GM12878 (cell line): ENCODE measurements at regions not wholly inside any gene's neighbourhood (a gene's known extent, or its start where the extent isn't known, plus 50 kb on each side); places are given as distances from the start of the nearest gene placed in this dataset.

Experiments
- ATAC-seq: fragments of 200-7000 bp; cut with Tn5 transposase; 3 replicates; pipeline ENCODE4 v1.9.1; 2020; ENCODE audit warnings: mild to moderate bottlenecking, moderate library complexity
- BruUV-seq: library from RNA; stranded (reverse); fragments of 400-500 nt; replicated peaks from 2 replicates; lab custom pipeline; 2021; lab: Mats Ljungman, UMichigan
- CTCF ChIA-PET: fragments of 300-600 bp; sonication (Branson Sonifier 250); formaldehyde crosslinking; extraction: SDS; loops from one replicate; lab custom pipeline; 2021; ENCODE audit warnings: inconsistent platforms; lab: Yijun Ruan, JAX
- POLR2A ChIA-PET: fragments of 350-600 bp; formaldehyde crosslinking; extraction: SDS; loops from one replicate; lab custom pipeline; 2021; ENCODE audit warnings: inconsistent platforms; lab: Charles Lee
- RAD21 ChIA-PET: fragments of 300-600 bp; sonication (Branson Sonifier 250); formaldehyde crosslinking; loops from one replicate; lab custom pipeline; 2023; ENCODE audit warnings: antibody characterized with exemption; ENCODE audit not compliant: unreplicated experiment; lab: Charles Lee
- SMC1A ChIA-PET: fragments of 300-600 bp; sonication (Branson Sonifier 250); formaldehyde crosslinking; loops from one replicate; lab custom pipeline; 2023; ENCODE audit not compliant: unreplicated experiment, uncharacterized antibody; lab: Charles Lee
- DNase-seq: peaks from one replicate; pipeline ENCODE4 v3.0.0-alpha.2; 2011; ENCODE audit warnings: low read depth, low spot score
- FAIRE-seq: peaks from 3 replicates; lab custom pipeline; 2011; peaks lifted over from hg19 to GRCh38; lab: Jason Lieb, UNC
- H2AFZ ChIP-seq: 2 replicates; pipeline ENCODE4 v1.6.0; 2011; ENCODE audit warnings: low read depth, low read length, control low read depth; ENCODE audit not compliant: control insufficient read depth
- H3K27ac ChIP-seq: 2 replicates; pipeline ENCODE4 v1.5.1; 2011; ENCODE audit warnings: control low read depth; ENCODE audit not compliant: control insufficient read depth, insufficient read depth
- H3K27me3 ChIP-seq, 2 experiments: replicated peaks in 1 of 2; 2 replicates each; pipeline versions ENCODE4 v1.6.0 to v1.6.1; 2011; ENCODE audit warnings: low read length in 1 of 2; ENCODE audit not compliant: control insufficient read depth in 2 of 2, insufficient read depth in 2 of 2
- H3K36me3 ChIP-seq, 2 experiments: 2 replicates each; pipeline ENCODE4 v1.5.1; 2011; ENCODE audit warnings: low read length in 1 of 2; ENCODE audit not compliant: control insufficient read depth in 2 of 2, insufficient read depth in 2 of 2
- H3K4me1 ChIP-seq: 2 replicates; pipeline ENCODE4 v1.6.1; 2011; ENCODE audit warnings: mild to moderate bottlenecking, low read length, moderate library complexity, mixed read lengths; ENCODE audit not compliant: control insufficient read depth, insufficient read depth
- H3K4me2 ChIP-seq: 2 replicates; pipeline ENCODE4 v1.6.0; 2011; ENCODE audit warnings: control low read depth; ENCODE audit not compliant: control insufficient read depth, insufficient read depth
- H3K4me3 ChIP-seq: fragments of 200-600 bp; sonication (generic); 2 replicates; pipeline ENCODE4 v1.5.1; 2016
- H3K79me2 ChIP-seq: 2 replicates; pipeline ENCODE4 v1.6.0; 2011; ENCODE audit warnings: low read length; ENCODE audit not compliant: control insufficient read depth, insufficient read depth
- H3K9ac ChIP-seq: 2 replicates; pipeline ENCODE4 v1.8.0; 2011; ENCODE audit warnings: low read length, control low read depth, mixed read lengths; ENCODE audit not compliant: control insufficient read depth, insufficient read depth
- H3K9me3 ChIP-seq: replicated peaks from 3 replicates; pipeline ENCODE4 v1.5.1; 2011; ENCODE audit warnings: mild to moderate bottlenecking, low read length; ENCODE audit not compliant: control insufficient read depth, insufficient read depth
- H4K20me1 ChIP-seq: 2 replicates; pipeline ENCODE4 v1.6.0; 2011; ENCODE audit not compliant: control insufficient read depth, insufficient read depth
- BCLAF1 ChIP-seq: fragments of 450-650 bp; IDR thresholded peaks from 2 replicates; pipeline ENCODE4 v1.6.1; 2017; ENCODE audit warnings: antibody characterized with exemption, mild to moderate bottlenecking, moderate library complexity
- ESRRA ChIP-seq: IDR thresholded peaks from 2 replicates; pipeline ENCODE4 v1.6.1; 2012; ENCODE audit warnings: mild to moderate bottlenecking, low read length, improper control_type of control experiment
- JUNB ChIP-seq: IDR thresholded peaks from 2 replicates; pipeline ENCODE4 v1.6.1; 2016; ENCODE audit warnings: antibody characterized with exemption, mild to moderate bottlenecking
- MLLT1 ChIP-seq: fragments of 450-650 bp; IDR thresholded peaks from 2 replicates; pipeline ENCODE4 v1.6.1; 2016; ENCODE audit warnings: mild to moderate bottlenecking
- MYC ChIP-seq: IDR thresholded peaks from 2 replicates; pipeline ENCODE4 v1.6.1; 2011; ENCODE audit warnings: mild to moderate bottlenecking, low read length, moderate library complexity, inconsistent platforms; ENCODE audit not compliant: insufficient read depth, insufficient replicate concordance, insufficient read length, severe bottlenecking
- SIN3A ChIP-seq: IDR thresholded peaks from 2 replicates; pipeline ENCODE4 v1.6.1; 2012; ENCODE audit warnings: low read depth, low read length, improper control_type of control experiment
- SIX5 ChIP-seq: IDR thresholded peaks from 2 replicates; pipeline ENCODE4 v1.6.1; 2011; ENCODE audit warnings: mild to moderate bottlenecking, low read depth, low read length, moderate library complexity; ENCODE audit not compliant: severe bottlenecking
- SMARCA5 ChIP-seq: fragments of 450-650 bp; IDR thresholded peaks from 2 replicates; pipeline ENCODE4 v1.6.1; 2017; ENCODE audit warnings: mild to moderate bottlenecking
- STAT1 ChIP-seq: fragments of 450-650 bp; conservative IDR thresholded peaks from 2 replicates; pipeline ENCODE4 v1.6.1; 2014; ENCODE audit warnings: antibody characterized with exemption, mild to moderate bottlenecking
- SUZ12 ChIP-seq: fragments of 200-600 bp; sonication (generic); IDR thresholded peaks from one replicate; pipeline ENCODE4 v1.6.1; 2018; ENCODE audit warnings: antibody characterized with exemption, mild to moderate bottlenecking; ENCODE audit not compliant: unreplicated experiment
- TCF3 ChIP-seq: IDR thresholded peaks from 2 replicates; pipeline ENCODE4 v1.6.1; 2012; ENCODE audit warnings: low read depth, mild to moderate bottlenecking, low read length, borderline replicate concordance; ENCODE audit not compliant: insufficient read depth
- ZNF207 ChIP-seq: fragments of 450-650 bp; IDR thresholded peaks from 2 replicates; pipeline ENCODE4 v1.6.1; 2014; ENCODE audit warnings: antibody characterized with exemption, mild to moderate bottlenecking, borderline replicate concordance
- ZZZ3 ChIP-seq: IDR thresholded peaks from 2 replicates; pipeline ENCODE4 v1.6.1; 2011; ENCODE audit warnings: low read depth; ENCODE audit not compliant: control insufficient read depth, insufficient read length
- WGBS: methylation state at CpG from one replicate; pipeline ENCODE4 v1.1.6; 2016; ENCODE audit warnings: low lambda C conversion rate; ENCODE audit not compliant: insufficient replicate concordance, insufficient coverage; ENCODE audit errors: missing lambda C conversion rate; 5-methylcytosine and 5-hydroxymethylcytosine counted together
- in situ Hi-C: fragments of 300-500 bp; cut with MboI; formaldehyde crosslinking; loops from 9 replicates; pipeline ENCODE4 v1.14.3; 2018; ENCODE audit warnings: mixed read lengths
- intact Hi-C: fragments of 100-400 bp; cut with micrococcal nuclease; formaldehyde crosslinking; loops from one replicate; pipeline ENCODE4 v1.14.2; 2022; ENCODE audit not compliant: unreplicated experiment
- TF ChIP-seq, protein P1 (sequence below): fragments of 450-650 bp; conservative IDR thresholded peaks from 2 replicates; pipeline ENCODE4 v1.6.1; 2017; ENCODE audit warnings: mild to moderate bottlenecking, moderate library complexity

DNA sequence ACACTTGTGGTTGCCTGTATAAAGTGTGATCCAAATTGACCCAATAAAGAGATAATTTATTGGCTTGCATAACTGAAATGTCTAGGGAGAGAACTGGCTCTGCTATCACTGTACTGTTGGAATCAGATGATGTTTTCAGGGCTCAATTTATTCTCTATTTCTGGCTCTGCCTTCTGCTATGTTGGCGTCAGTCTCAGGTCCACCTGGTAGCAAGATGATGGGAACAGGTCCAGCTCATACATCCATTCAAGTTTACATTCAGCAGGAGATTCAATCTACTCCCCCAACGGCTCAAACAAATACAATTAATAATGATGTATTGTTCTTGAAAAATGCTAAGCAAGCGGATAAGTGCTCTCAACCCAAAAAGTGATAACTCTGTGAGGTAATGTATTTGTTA is 297.7 kb upstream of the SYT4 start:
- H3K79me2 ChIP-seq, result no peaks in the 10 kb centered on the region
- ATAC-seq (no peak), FAIRE-seq (no peak), DNase-seq (no peak)
- no peaks in the 10 kb centered on the region for H3K27me3 ChIP-seq
- no peak overlapping the region for H3K27ac ChIP-seq
- no peak overlapping the region for H3K9ac ChIP-seq
- intact Hi-C loops, result loop anchor here (10.0 kb wide), 1 partner anchor 1260 kb away; no protein-coding TSS in a partner anchor
- no peaks in the 10 kb centered on the region for H3K4me1 ChIP-seq
- no TSS peak for BruUV-seq
- ChIA-PET RAD21 (no interaction called here), CTCF (interaction anchor here (10.9 kb wide), 1 partner anchor 15 kb away, joined by 207 read pairs; no protein-coding TSS in a partner anchor), SMC1A (interaction anchor here (1.4 kb wide), 1 partner anchor 11 kb away, joined by 3 read pairs; no protein-coding TSS in a partner anchor), POLR2A (no interaction called here)
- 31% methylated on average over 3 of the region's 3 CpGs for WGBS
- H3K9me3 ChIP-seq, result no peaks in the 10 kb centered on the region
- H3K4me3 ChIP-seq, result no peak overlapping the region
- H2AFZ ChIP-seq, result no peak overlapping the region
- H3K36me3 ChIP-seq, result no peaks in the 10 kb centered on the region
- H3K4me2 ChIP-seq, result no peak overlapping the region
- TF ChIP-seq SUZ12 (no peak), ZZZ3 (no peak), MYC (no peak), MLLT1 (no peak), ESRRA (no peak), ZNF207 (no peak), SIN3A (no peak), SMARCA5 (no peak), STAT1 (no peak), JUNB (no peak), SIX5 (no peak), BCLAF1 (no peak), TCF3 (no peak)
- TF ChIP-seq, protein P1, sequence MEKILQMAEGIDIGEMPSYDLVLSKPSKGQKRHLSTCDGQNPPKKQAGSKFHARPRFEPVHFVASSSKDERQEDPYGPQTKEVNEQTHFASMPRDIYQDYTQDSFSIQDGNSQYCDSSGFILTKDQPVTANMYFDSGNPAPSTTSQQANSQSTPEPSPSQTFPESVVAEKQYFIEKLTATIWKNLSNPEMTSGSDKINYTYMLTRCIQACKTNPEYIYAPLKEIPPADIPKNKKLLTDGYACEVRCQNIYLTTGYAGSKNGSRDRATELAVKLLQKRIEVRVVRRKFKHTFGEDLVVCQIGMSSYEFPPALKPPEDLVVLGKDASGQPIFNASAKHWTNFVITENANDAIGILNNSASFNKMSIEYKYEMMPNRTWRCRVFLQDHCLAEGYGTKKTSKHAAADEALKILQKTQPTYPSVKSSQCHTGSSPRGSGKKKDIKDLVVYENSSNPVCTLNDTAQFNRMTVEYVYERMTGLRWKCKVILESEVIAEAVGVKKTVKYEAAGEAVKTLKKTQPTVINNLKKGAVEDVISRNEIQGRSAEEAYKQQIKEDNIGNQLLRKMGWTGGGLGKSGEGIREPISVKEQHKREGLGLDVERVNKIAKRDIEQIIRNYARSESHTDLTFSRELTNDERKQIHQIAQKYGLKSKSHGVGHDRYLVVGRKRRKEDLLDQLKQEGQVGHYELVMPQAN, result no peak
- in situ Hi-C loops, result loop anchor here (25.0 kb wide), 1 partner anchor 1463 kb away; no protein-coding TSS in a partner anchor
- no peaks in the 10 kb centered on the region for H4K20me1 ChIP-seq
